ENCODE measurements at regions not wholly inside any gene's neighbourhood (a gene's known extent, or its start where the extent isn't known, plus 50 kb on each side); places are given as distances from the start of the nearest gene placed in this dataset.

DNA sequence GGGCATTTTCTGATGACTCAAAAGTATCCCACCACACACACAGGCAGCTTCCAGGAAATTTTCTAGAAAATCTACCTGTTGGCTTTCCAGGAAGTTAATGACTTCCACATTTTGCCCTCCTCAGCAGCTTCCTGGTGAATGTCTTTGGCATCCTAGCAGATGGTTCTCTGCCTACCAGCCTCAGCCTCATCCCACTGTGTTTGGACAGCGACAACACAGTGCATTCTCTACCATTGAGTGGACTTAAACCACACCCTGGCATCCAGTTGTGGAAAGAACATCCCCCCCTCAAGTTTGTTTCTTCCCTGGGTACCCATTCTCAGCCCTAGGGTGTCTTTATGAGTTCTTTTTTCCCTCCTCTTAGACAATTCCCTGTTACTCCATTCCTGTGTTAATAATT is 50.8 kb upstream of the GADL1 start:
- Histone ChIP-seq H3K9me3 (ENCODE audit: low read depth) (no peaks in the 10 kb centered on the region), H3K9ac (no peak overlapping the region), H3K27ac (no peak overlapping the region), H3K27me3 (replicated peaks; ENCODE audit: insufficient read depth) (no peaks in the 10 kb centered on the region), H3K4me2 (ENCODE audit: unreplicated experiment) (no peak overlapping the region), H3K9me2 (ENCODE audit: insufficient read depth) (no peaks in the 10 kb centered on the region), H3F3A (ENCODE audit: insufficient read depth) (no peaks in the 10 kb centered on the region), H2AFZ (no peak overlapping the region), H3K79me2 (ENCODE audit: insufficient read depth) (no peaks in the 10 kb centered on the region), H3K36me3 (ENCODE audit: low read depth) (no peaks in the 10 kb centered on the region), H3K4me1 (ENCODE audit: insufficient read depth) (no peaks in the 10 kb centered on the region), H4K20me1 (ENCODE audit: insufficient read depth) (no peaks in the 10 kb centered on the region), H3K4me3 (no peak overlapping the region)
- DNase-seq: peak; percentile 24
- 85 to 93% methylated on average over 1 of the region's 1 CpG for WGBS, 2 experiments (ENCODE audit: low coverage in 1 of 2, low lambda C conversion rate in 2 of 2, missing lambda C conversion rate in 2 of 2)
- in situ Hi-C loops (cut with MboI): loop anchor here (25.0 kb wide), 1 partner anchor 817 kb away; no protein-coding TSS in a partner anchor
- TF ChIP-seq EZH2 (IDR thresholded peaks at IDR 0.05; ENCODE audit: insufficient read depth, poor library complexity, severe bottlenecking): no peak
- no peak for TF ChIP-seq EZH2phosphoT487 (IDR thresholded peaks at IDR 0.05; ENCODE audit: insufficient read depth, low read depth)

GRCh38 chr3:30948426-30948825 is 54.0 kb upstream of the GADL1 start:
- TF ChIP-seq EZH2phosphoT487 (IDR thresholded peaks at IDR 0.05; ENCODE audit: insufficient read depth, low read depth) (no peak), EZH2 (IDR thresholded peaks at IDR 0.05; ENCODE audit: insufficient read depth, poor library complexity, severe bottlenecking) (no peak)
- H4K20me1 ChIP-seq (ENCODE audit: insufficient read depth): no peaks in the 10 kb centered on the region
- peaks cover 12% of the 10 kb centered on the region for H3K4me1 ChIP-seq (ENCODE audit: insufficient read depth)
- no peak overlapping the region for H3K9ac ChIP-seq
- no peaks in the 10 kb centered on the region for H3K27me3 ChIP-seq (replicated peaks; ENCODE audit: insufficient read depth)
- H3K36me3 ChIP-seq (ENCODE audit: low read depth): no peaks in the 10 kb centered on the region
- DNase-seq: no peak
- in situ Hi-C loops (cut with MboI): loop anchor here (25.0 kb wide), 1 partner anchor 814 kb away; no protein-coding TSS in a partner anchor
- no peak overlapping the region for H3K4me2 ChIP-seq (ENCODE audit: unreplicated experiment)
- H3K9me2 ChIP-seq (ENCODE audit: insufficient read depth): no peaks in the 10 kb centered on the region
- no peaks in the 10 kb centered on the region for H3K9me3 ChIP-seq (ENCODE audit: low read depth)
- no peak overlapping the region for H3K4me3 ChIP-seq
- H3K79me2 ChIP-seq (ENCODE audit: insufficient read depth): no peaks in the 10 kb centered on the region
- no peak overlapping the region for H2AFZ ChIP-seq
- H3K27ac ChIP-seq: no peak overlapping the region
- no peaks in the 10 kb centered on the region for H3F3A ChIP-seq (ENCODE audit: insufficient read depth)
- 95 to 100% methylated on average over 1 of the region's 1 CpG for WGBS, 2 experiments (ENCODE audit: low coverage in 1 of 2, low lambda C conversion rate in 2 of 2, missing lambda C conversion rate in 2 of 2)

DNA sequence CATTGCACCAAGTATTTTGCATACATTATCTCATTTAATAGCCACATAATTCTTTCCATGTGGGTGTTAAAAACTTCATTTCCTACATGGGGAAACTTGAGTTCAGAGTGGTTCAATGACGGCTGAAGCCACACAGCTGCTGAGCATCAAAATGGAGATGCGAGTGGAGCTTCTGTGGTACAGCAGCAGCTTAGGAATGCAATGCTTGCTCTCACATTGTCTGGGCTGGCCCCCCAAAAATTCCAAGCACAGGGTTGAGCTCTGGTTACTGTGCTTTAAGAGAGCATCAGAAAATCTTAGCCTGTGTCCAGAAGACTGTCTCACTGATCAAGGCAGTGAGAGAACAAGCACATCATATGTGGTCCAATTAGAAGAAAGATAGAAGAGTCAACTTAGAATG is 57.4 kb upstream of the GADL1 start:
- H3F3A ChIP-seq (ENCODE audit: insufficient read depth): no peaks in the 10 kb centered on the region
- no peak for DNase-seq
- H3K4me3 ChIP-seq: no peak overlapping the region
- in situ Hi-C loops (cut with MboI): no loop called here
- no peak overlapping the region for H3K9ac ChIP-seq
- 96 to 98% methylated on average over 2 of the region's 2 CpGs for WGBS, 2 experiments (ENCODE audit: low coverage in 1 of 2, low lambda C conversion rate in 2 of 2, missing lambda C conversion rate in 2 of 2)
- no peaks in the 10 kb centered on the region for H3K9me2 ChIP-seq (ENCODE audit: insufficient read depth)
- no peaks in the 10 kb centered on the region for H3K9me3 ChIP-seq (ENCODE audit: low read depth)
- H3K27me3 ChIP-seq (replicated peaks; ENCODE audit: insufficient read depth): no peaks in the 10 kb centered on the region
- TF ChIP-seq EZH2 (IDR thresholded peaks at IDR 0.05; ENCODE audit: insufficient read depth, poor library complexity, severe bottlenecking): no peak
- no peak for TF ChIP-seq EZH2phosphoT487 (IDR thresholded peaks at IDR 0.05; ENCODE audit: insufficient read depth, low read depth)
- H3K4me2 ChIP-seq (ENCODE audit: unreplicated experiment): no peak overlapping the region
- H2AFZ ChIP-seq: no peak overlapping the region
- H4K20me1 ChIP-seq (ENCODE audit: insufficient read depth): no peaks in the 10 kb centered on the region
- no peaks in the 10 kb centered on the region for H3K79me2 ChIP-seq (ENCODE audit: insufficient read depth)
- H3K4me1 ChIP-seq (ENCODE audit: insufficient read depth): peaks cover 13% of the 10 kb centered on the region
- no peak overlapping the region for H3K27ac ChIP-seq
- H3K36me3 ChIP-seq (ENCODE audit: low read depth): no peaks in the 10 kb centered on the region

GRCh38 chr3:30952786-30953185 is 58.3 kb upstream of the GADL1 start:
- peaks cover 13% of the 10 kb centered on the region for H3K4me1 ChIP-seq (ENCODE audit: insufficient read depth)
- no peak overlapping the region for H3K4me2 ChIP-seq (ENCODE audit: unreplicated experiment)
- no peak overlapping the region for H3K9ac ChIP-seq
- no peaks in the 10 kb centered on the region for H3F3A ChIP-seq (ENCODE audit: insufficient read depth)
- no peak for TF ChIP-seq EZH2 (IDR thresholded peaks at IDR 0.05; ENCODE audit: insufficient read depth, poor library complexity, severe bottlenecking)
- TF ChIP-seq EZH2phosphoT487 (IDR thresholded peaks at IDR 0.05; ENCODE audit: insufficient read depth, low read depth): no peak
- WGBS, 2 experiments (ENCODE audit: low coverage in 1 of 2, low lambda C conversion rate in 2 of 2, missing lambda C conversion rate in 2 of 2): 16% methylated on average over 3 of the region's 3 CpGs
- H3K36me3 ChIP-seq (ENCODE audit: low read depth): no peaks in the 10 kb centered on the region
- H4K20me1 ChIP-seq (ENCODE audit: insufficient read depth): no peaks in the 10 kb centered on the region
- in situ Hi-C loops (cut with MboI): no loop called here
- H2AFZ ChIP-seq: no peak overlapping the region
- H3K79me2 ChIP-seq (ENCODE audit: insufficient read depth): no peaks in the 10 kb centered on the region
- peak; percentile 63 for DNase-seq
- H3K27ac ChIP-seq: no peak overlapping the region
- no peaks in the 10 kb centered on the region for H3K9me2 ChIP-seq (ENCODE audit: insufficient read depth)
- no peaks in the 10 kb centered on the region for H3K27me3 ChIP-seq (replicated peaks; ENCODE audit: insufficient read depth)
- H3K9me3 ChIP-seq (ENCODE audit: low read depth): no peaks in the 10 kb centered on the region
- no peak overlapping the region for H3K4me3 ChIP-seq

DNA sequence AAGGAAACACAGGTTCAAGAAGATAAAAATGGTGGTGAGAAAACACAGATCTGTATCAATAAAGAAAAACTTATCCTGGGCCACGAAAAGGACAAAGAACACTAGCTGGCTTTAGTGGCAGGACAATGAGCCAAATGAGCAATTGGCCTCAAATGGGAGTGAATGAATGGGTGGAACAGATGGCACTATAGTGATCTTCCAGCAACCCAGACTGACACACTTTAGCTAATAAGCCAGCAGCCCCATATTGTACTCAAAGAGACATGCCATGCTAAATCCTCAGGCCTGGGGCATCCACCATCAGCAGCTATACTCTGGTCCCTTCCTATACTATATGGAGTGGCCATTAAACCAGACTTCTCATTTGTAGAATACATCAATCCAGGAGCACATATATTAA is 60.0 kb upstream of the GADL1 start:
- Histone ChIP-seq H3K9me2 (ENCODE audit: insufficient read depth) (no peaks in the 10 kb centered on the region), H3K79me2 (ENCODE audit: insufficient read depth) (no peaks in the 10 kb centered on the region), H3K4me2 (ENCODE audit: unreplicated experiment) (no peak overlapping the region), H3K4me3 (no peak overlapping the region), H3F3A (ENCODE audit: insufficient read depth) (no peaks in the 10 kb centered on the region), H3K27me3 (replicated peaks; ENCODE audit: insufficient read depth) (no peaks in the 10 kb centered on the region), H3K9me3 (ENCODE audit: low read depth) (peaks cover 4% of the 10 kb centered on the region), H3K4me1 (ENCODE audit: insufficient read depth) (peaks cover 13% of the 10 kb centered on the region), H4K20me1 (ENCODE audit: insufficient read depth) (no peaks in the 10 kb centered on the region), H3K36me3 (ENCODE audit: low read depth) (no peaks in the 10 kb centered on the region), H2AFZ (no peak overlapping the region), H3K9ac (no peak overlapping the region), H3K27ac (no peak overlapping the region)
- in situ Hi-C loops (cut with MboI): no loop called here
- no peak for TF ChIP-seq EZH2 (IDR thresholded peaks at IDR 0.05; ENCODE audit: insufficient read depth, poor library complexity, severe bottlenecking)
- no peak for TF ChIP-seq EZH2phosphoT487 (IDR thresholded peaks at IDR 0.05; ENCODE audit: insufficient read depth, low read depth)
- no peak for DNase-seq
- 50 to 58% methylated on average over 1 of the region's 1 CpG for WGBS, 2 experiments (ENCODE audit: low coverage in 1 of 2, low lambda C conversion rate in 2 of 2, missing lambda C conversion rate in 2 of 2)

All from GM23248 (cell line).